HepG2 (cell line): ENCODE measurements at regions not wholly inside any gene's neighbourhood (a gene's known extent, or its start where the extent isn't known, plus 50 kb on each side); places are given as distances from the start of the nearest gene placed in this dataset.

Experiments
- ESRRA ChIP-seq: sonication (generic); formaldehyde crosslinking; IDR thresholded peaks from 2 replicates; pipeline ENCODE4 v1.5.1; 2020; ENCODE audit warnings: mild to moderate bottlenecking, low read depth, missing genetic modification reagents
- MAZ ChIP-seq, 2 experiments: sonication (generic) in 1 of 2; formaldehyde crosslinking in 1 of 2; IDR thresholded peaks; 2 replicates each; pipeline versions ENCODE4 v1.5.0 to v1.6.1; 2012 to 2020; ENCODE audit warnings: low read depth in 2 of 2, mild to moderate bottlenecking in 2 of 2, borderline replicate concordance in 1 of 2, improper control_type of control experiment in 1 of 2, low read length in 1 of 2, missing genetic modification reagents in 1 of 2, moderate library complexity in 1 of 2
- NFIC ChIP-seq: IDR thresholded peaks from 2 replicates; pipeline ENCODE4 v1.6.1; 2012; ENCODE audit warnings: mild to moderate bottlenecking, low read length, inconsistent platforms
- RAD21 ChIP-seq: fragments of 450-650 bp; formaldehyde crosslinking; IDR thresholded peaks from 2 replicates; pipeline ENCODE4 v1.5.0; 2020; ENCODE audit warnings: mild to moderate bottlenecking
- ZBTB7A ChIP-seq: sonication (generic); formaldehyde crosslinking; IDR thresholded peaks from 2 replicates; pipeline ENCODE4 v1.8.0; 2022; ENCODE audit warnings: mild to moderate bottlenecking, missing genetic modification reagents
- ZFP36 ChIP-seq: fragments of 150-350 bp; IDR thresholded peaks from 2 replicates; pipeline ENCODE4 v1.6.1; 2018; ENCODE audit warnings: borderline replicate concordance, low read length, low read depth; ENCODE audit not compliant: partially characterized antibody
- ZNF224 ChIP-seq: sonication (generic); formaldehyde crosslinking; IDR thresholded peaks from 2 replicates; pipeline ENCODE4 v1.5.0; 2020; ENCODE audit warnings: mild to moderate bottlenecking, missing genetic modification reagents
- TF ChIP-seq, protein P1 (sequence below): sonication (generic); formaldehyde crosslinking; IDR thresholded peaks from 2 replicates; pipeline ENCODE4 v1.5.0; 2020; ENCODE audit warnings: mild to moderate bottlenecking, missing genetic modification reagents
- TF ChIP-seq, protein P2 (sequence below): sonication (generic); formaldehyde crosslinking; IDR thresholded peaks from 2 replicates; pipeline ENCODE4 v1.4.0; 2020; ENCODE audit warnings: missing genetic modification reagents
- TF ChIP-seq, protein P3 (sequence below): sonication (generic); formaldehyde crosslinking; IDR thresholded peaks from 2 replicates; pipeline ENCODE4 v1.5.0; 2020; ENCODE audit warnings: mild to moderate bottlenecking, missing genetic modification reagents, moderate library complexity
- TF ChIP-seq, protein P4 (sequence below), 2 experiments: sonication (generic) in 1 of 2; formaldehyde crosslinking in 1 of 2; IDR thresholded peaks; 2 replicates each; pipeline versions ENCODE4 v1.5.1 to v1.6.1; 2011 to 2020; ENCODE audit warnings: borderline replicate concordance in 1 of 2, low read depth in 1 of 2, low read length in 1 of 2, mild to moderate bottlenecking in 1 of 2, missing genetic modification reagents in 1 of 2, moderate library complexity in 1 of 2

DNA sequence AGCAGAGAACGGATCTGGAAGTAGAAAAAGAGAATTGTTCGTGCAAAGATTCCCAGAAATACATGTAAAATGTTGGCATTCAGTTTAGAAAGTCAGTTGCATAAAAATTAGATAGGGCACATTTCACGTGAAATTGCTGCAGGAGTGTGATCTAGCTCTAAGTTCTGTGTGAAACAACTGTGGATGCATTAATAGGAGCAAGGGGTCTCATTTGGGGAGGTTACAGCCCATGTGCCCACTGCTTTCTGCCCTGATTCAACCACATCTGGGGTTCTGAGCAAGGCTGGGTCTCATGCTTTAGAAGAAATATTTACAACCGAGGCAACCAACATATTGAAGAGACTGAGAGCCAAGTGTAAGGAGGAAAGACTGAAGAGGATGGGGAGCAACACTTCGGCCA lies 639.0 kb downstream of the BCOR start:
- TF ChIP-seq RAD21 (CRISPR knock-in tag) (no peak), ZFP36 (no peak), NFIC (no peak), MAZ (IDR thresholded peaks at IDR 0.05; ENCODE audit: borderline replicate concordance, low read depth, low read length) (no peak), MAZ (CRISPR knock-in tag; IDR thresholded peaks at IDR 0.05; ENCODE audit: low read depth) (no peak), ESRRA (CRISPR knock-in tag) (no peak), ZBTB7A (CRISPR knock-in tag) (no peak), ZNF224 (CRISPR knock-in tag) (no peak)
- TF ChIP-seq, protein P1, sequence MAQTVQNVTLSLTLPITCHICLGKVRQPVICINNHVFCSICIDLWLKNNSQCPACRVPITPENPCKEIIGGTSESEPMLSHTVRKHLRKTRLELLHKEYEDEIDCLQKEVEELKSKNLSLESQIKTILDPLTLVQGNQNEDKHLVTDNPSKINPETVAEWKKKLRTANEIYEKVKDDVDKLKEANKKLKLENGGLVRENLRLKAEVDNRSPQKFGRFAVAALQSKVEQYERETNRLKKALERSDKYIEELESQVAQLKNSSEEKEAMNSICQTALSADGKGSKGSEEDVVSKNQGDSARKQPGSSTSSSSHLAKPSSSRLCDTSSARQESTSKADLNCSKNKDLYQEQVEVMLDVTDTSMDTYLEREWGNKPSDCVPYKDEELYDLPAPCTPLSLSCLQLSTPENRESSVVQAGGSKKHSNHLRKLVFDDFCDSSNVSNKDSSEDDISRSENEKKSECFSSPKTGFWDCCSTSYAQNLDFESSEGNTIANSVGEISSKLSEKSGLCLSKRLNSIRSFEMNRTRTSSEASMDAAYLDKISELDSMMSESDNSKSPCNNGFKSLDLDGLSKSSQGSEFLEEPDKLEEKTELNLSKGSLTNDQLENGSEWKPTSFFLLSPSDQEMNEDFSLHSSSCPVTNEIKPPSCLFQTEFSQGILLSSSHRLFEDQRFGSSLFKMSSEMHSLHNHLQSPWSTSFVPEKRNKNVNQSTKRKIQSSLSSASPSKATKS (CRISPR knock-in tag), result no peak
- TF ChIP-seq, protein P2, sequence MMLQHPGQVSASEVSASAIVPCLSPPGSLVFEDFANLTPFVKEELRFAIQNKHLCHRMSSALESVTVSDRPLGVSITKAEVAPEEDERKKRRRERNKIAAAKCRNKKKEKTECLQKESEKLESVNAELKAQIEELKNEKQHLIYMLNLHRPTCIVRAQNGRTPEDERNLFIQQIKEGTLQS (CRISPR knock-in tag), result no peak
- TF ChIP-seq, protein P3, sequence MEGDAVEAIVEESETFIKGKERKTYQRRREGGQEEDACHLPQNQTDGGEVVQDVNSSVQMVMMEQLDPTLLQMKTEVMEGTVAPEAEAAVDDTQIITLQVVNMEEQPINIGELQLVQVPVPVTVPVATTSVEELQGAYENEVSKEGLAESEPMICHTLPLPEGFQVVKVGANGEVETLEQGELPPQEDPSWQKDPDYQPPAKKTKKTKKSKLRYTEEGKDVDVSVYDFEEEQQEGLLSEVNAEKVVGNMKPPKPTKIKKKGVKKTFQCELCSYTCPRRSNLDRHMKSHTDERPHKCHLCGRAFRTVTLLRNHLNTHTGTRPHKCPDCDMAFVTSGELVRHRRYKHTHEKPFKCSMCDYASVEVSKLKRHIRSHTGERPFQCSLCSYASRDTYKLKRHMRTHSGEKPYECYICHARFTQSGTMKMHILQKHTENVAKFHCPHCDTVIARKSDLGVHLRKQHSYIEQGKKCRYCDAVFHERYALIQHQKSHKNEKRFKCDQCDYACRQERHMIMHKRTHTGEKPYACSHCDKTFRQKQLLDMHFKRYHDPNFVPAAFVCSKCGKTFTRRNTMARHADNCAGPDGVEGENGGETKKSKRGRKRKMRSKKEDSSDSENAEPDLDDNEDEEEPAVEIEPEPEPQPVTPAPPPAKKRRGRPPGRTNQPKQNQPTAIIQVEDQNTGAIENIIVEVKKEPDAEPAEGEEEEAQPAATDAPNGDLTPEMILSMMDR (CRISPR knock-in tag), result no peak
- TF ChIP-seq, protein P4, sequence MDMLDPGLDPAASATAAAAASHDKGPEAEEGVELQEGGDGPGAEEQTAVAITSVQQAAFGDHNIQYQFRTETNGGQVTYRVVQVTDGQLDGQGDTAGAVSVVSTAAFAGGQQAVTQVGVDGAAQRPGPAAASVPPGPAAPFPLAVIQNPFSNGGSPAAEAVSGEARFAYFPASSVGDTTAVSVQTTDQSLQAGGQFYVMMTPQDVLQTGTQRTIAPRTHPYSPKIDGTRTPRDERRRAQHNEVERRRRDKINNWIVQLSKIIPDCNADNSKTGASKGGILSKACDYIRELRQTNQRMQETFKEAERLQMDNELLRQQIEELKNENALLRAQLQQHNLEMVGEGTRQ (IDR thresholded peaks at IDR 0.05; ENCODE audit: low read depth, low read length), result no peak
- TF ChIP-seq, protein P4 (CRISPR knock-in tag; IDR thresholded peaks at IDR 0.05; ENCODE audit: borderline replicate concordance), result no peak
